Right lung (tissue), 2 donors: ENCODE measurements at regions not wholly inside any gene's neighbourhood (a gene's known extent, or its start where the extent isn't known, plus 50 kb on each side); places are given as distances from the start of the nearest gene placed in this dataset.

ENCODE experiments used
- DNase-seq, 2 donors: peaks; one replicate each; pipeline ENCODE4 v3.0.0-alpha.2; 2013

GRCh38 chr5:74576941-74577456 lies 63.5 kb downstream of the ENC1 start:
- DNase-seq = no peak

GRCh38 chr5:74575741-74576538 lies 64.6 kb downstream of the ENC1 start:
- no peak for DNase-seq

- DNase-seq = no peak
Measured at GRCh38 chr5:74570250-74570649, 70.3 kb downstream of the ENC1 start.

- DNase-seq = no peak
Measured at GRCh38 chr5:74567411-74567995, 73.0 kb downstream of the ENC1 start.

- DNase-seq = no peak
Measured at GRCh38 chr5:74562122-74562521, 78.4 kb downstream of the ENC1 start.

GRCh38 chr5:74560245-74560644 lies 80.3 kb downstream of the ENC1 start:
- DNase-seq = no peak

- no peak for DNase-seq
Measured at GRCh38 chr5:74556631-74557595, 83.6 kb downstream of the ENC1 start.

- no peak for DNase-seq
Measured at GRCh38 chr5:74556006-74556405, 84.5 kb downstream of the ENC1 start.

GRCh38 chr5:74552101-74552500 lies 88.4 kb downstream of the ENC1 start:
- DNase-seq = no peak

GRCh38 chr5:74550927-74551326 lies 89.6 kb downstream of the ENC1 start:
- no peak for DNase-seq

GRCh38 chr5:74549384-74549783 lies 91.1 kb downstream of the ENC1 start:
- no peak for DNase-seq

- DNase-seq = no peak
Measured at GRCh38 chr5:74546796-74547195, 93.7 kb downstream of the ENC1 start.

- no peak for DNase-seq
Measured at GRCh38 chr5:74544811-74545210, 95.7 kb downstream of the ENC1 start.

GRCh38 chr5:74543162-74543995 lies 97.1 kb downstream of the ENC1 start:
- DNase-seq = no peak

GRCh38 chr5:74542482-74542881 lies 98.0 kb downstream of the ENC1 start:
- no peak for DNase-seq

GRCh38 chr5:74541381-74541781 lies 99.1 kb downstream of the ENC1 start:
- DNase-seq = no peak

- DNase-seq = no peak
Measured at GRCh38 chr5:74540622-74541021, 99.9 kb downstream of the ENC1 start.

GRCh38 chr5:74539986-74540385 lies 100.5 kb downstream of the ENC1 start:
- DNase-seq = no peak

GRCh38 chr5:74538206-74538661 lies 102.3 kb downstream of the ENC1 start:
- peak; percentile 52 to 63 for DNase-seq

GRCh38 chr5:74536658-74537057 lies 103.9 kb downstream of the ENC1 start:
- no peak for DNase-seq

- DNase-seq = no peak
Measured at GRCh38 chr5:74535926-74536325, 104.6 kb downstream of the ENC1 start.
